ENCODE measurements at regions not wholly inside any gene's neighbourhood (a gene's known extent, or its start where the extent isn't known, plus 50 kb on each side); places are given as distances from the start of the nearest gene placed in this dataset.

GRCh38 chr6:45806172-45806571 lies 209.5 kb downstream of the CLIC5 start:
- TF ChIP-seq CTCF (conservative IDR thresholded peaks at IDR 0.05; ENCODE audit: low read depth, low read length) (no peak), POLR2A (IDR thresholded peaks at IDR 0.05; ENCODE audit: low read depth, low read length) (no peak), CEBPB (IDR thresholded peaks at IDR 0.05; ENCODE audit: low read depth, low read length) (no peak), NFE2L2 (IDR thresholded peaks at IDR 0.05; ENCODE audit: low read depth, low read length) (no peak), USF2 (IDR thresholded peaks at IDR 0.05; ENCODE audit: low read depth, low read length) (no peak), MAFK (IDR thresholded peaks at IDR 0.05; ENCODE audit: low read depth, low read length) (no peak), BHLHE40 (IDR thresholded peaks at IDR 0.05; ENCODE audit: low read depth, low read length) (no peak), MAZ (IDR thresholded peaks at IDR 0.05; ENCODE audit: borderline replicate concordance, low read depth, low read length) (no peak), CHD1 (IDR thresholded peaks at IDR 0.05; ENCODE audit: low read depth, low read length) (no peak), SMC3 (IDR thresholded peaks at IDR 0.05; ENCODE audit: low read depth, low read length) (no peak), ELK1 (IDR thresholded peaks at IDR 0.05; ENCODE audit: borderline replicate concordance, low read depth, low read length) (no peak)
